NCI-H82 treated with DMSO at 0.1 percent for 48 hours (cell line): ENCODE measurements at regions not wholly inside any gene's neighbourhood (a gene's known extent, or its start where the extent isn't known, plus 50 kb on each side); places are given as distances from the start of the nearest gene placed in this dataset.
"Not testable (repeated sequence)": the region's sequence is repeated elsewhere in the genome, so short reads cannot be mapped to it uniquely, and the experiment has no call there.

Experiments
- DNase-seq: peaks from one replicate; lab custom pipeline; 2025; ENCODE audit not compliant: unreplicated experiment; lab: John Stamatoyannopoulos, UW

- not testable (repeated sequence) for DNase-seq
Measured at GRCh38 chr9:81811688-81812087, 116.5 kb upstream of the SPATA31D4 start.

- no peak for DNase-seq
Measured at GRCh38 chr9:81814401-81814793, 113.8 kb upstream of the SPATA31D4 start.

GRCh38 chr9:81814794-81815464 is 113.3 kb upstream of the SPATA31D4 start:
- DNase-seq, result peak; percentile 76

DNA sequence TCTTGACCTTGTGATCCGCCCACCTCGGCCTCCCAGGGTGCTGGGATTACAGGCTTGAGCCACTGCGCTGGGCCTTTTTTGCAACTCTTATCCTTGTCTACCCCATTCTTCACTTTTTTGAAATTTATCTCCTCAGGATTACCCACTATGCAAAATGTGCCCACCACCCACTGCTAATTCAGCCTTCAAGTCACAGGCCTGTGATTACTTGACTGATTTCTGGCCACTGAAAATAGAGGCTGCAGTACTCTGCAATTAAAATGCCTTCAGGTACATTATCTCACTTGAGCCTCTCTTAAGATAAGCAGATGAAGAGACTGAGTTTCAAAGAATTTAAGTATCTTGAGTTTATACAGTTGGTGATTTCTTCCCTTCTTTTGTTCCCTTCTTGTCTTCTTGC is 112.4 kb upstream of the SPATA31D4 start:
- no peak for DNase-seq

DNA sequence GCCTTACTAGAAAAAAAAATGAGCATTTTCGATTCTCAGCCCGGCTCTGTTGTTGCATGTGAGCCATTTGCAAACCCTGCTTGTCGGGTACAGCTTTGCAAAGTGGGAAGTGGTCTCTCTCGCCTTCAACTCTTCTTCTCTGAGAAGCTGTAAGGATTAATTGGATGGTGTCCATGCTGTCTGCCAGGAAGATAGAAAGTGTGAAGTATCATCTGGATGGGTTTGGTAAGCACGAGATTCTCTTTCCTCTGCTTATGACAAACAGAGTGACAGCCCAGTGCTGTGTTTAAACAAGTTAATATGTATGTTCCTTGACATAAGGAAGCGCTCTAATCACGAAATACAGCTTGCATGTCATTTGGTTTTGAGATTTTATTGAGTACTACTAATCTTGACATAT is 109.1 kb upstream of the SPATA31D4 start:
- no peak for DNase-seq

GRCh38 chr9:81819859-81820546 is 108.2 kb upstream of the SPATA31D4 start:
- DNase-seq, result no peak

DNA sequence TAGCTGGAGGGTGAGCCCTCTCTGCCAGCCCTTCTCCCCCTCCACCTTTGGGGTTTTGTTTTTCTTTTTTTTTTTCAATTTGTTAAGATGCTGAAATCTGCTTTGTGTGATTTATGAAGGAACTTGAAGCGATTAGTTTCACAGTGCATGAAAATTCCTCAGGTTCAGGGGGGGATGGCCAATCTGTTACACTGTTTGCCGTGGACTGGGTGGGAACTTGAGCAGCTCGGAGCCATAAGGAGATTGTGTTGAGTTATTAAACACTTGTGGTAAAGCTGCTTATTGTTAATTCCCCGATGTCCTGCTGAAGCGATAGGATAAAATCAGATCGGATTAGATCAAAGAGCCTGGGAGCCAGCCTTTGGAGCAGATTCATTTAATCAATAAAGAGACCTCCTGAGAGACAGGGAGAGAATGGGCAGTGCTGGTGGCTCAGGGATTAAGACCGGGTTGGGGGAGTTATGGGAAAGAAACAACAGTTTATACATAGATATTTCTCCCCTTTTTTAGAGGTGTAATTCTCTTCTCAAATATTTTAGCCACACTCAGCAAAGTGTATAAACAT is 105.8 kb upstream of the SPATA31D4 start:
- DNase-seq, result peak; percentile 100

- DNase-seq, result peak; percentile 7
Measured at GRCh38 chr9:81822967-81823366, 105.3 kb upstream of the SPATA31D4 start.

- peak; percentile 41 for DNase-seq
Measured at GRCh38 chr9:81823672-81824554, 104.3 kb upstream of the SPATA31D4 start.

DNA sequence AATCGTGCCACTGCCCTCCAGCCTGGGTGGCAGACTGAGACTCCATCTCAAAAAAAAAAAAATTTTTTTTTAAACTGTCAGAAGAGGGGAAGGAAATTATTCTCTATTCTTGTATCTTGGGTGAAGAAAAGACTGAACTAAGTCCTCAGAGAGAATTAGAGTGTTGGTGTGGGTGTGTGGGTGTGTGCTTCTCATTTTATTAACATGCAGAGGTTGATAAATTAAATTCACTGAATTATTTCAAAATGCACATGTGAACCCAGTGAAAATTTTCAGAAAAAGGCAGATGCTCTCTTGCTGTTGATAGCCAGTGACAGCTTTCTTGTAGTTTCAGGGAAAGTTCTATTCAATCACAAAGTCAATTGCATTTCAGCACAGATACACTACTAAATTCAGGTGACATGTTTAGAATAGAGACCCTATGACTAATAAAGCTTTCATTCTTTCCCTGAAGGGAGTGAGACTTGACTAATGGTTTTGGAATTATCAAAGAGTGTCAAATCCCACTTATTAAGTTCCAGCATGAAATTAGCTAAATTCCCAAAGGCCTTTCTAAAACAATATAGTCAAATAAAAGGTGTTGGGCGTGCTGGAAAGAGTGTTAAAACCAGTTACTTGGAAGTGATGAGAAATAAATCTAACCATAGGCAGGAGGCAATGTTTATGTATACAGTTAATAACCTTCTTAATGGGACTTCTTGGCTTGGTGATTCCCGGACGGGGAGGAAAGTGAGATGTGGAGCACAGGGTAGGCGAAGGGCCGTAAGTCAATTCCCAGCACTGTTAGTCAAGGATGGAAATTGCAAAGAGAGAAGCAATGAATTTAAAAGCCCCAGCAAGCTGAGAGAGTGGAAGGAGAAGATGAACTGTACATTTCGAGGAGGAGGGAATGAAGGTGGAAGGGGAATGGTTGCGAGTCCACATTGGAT is 103.2 kb upstream of the SPATA31D4 start:
- DNase-seq, result no peak

DNA sequence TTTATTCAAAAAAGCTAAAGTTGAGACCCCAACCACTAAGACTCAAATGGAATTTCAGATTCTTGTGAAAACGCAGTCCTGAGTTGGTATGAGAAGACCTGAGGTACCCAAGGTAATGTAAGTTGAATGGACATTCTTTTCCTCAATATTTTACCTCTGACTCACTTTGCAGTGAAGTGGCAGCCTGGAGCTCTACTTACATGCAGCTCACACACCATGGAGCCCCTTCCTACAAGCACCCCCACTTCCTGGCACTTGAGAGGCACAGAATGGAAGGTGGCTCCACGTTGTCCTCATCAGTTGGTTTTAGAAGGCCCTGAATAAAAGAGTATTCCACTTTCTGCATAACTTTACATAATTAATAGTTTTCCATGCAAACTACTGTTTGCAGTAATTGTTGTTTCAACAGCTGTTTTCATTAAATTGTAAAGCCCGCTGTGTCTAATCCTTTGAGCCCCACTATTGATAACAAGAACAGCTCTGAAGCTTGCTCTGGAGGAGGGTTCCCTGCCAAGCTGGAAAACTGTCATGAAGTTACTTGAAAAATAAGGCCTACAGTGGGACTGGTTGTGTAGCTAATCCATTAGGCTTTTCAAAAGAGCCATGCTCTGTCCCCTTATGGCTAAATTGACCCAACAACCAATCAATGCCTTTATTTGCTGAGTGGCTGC is 102.2 kb upstream of the SPATA31D4 start:
- no peak for DNase-seq

GRCh38 chr9:81826517-81826906 is 101.7 kb upstream of the SPATA31D4 start:
- no peak for DNase-seq

GRCh38 chr9:81827616-81828296 is 100.5 kb upstream of the SPATA31D4 start:
- no peak for DNase-seq

DNA sequence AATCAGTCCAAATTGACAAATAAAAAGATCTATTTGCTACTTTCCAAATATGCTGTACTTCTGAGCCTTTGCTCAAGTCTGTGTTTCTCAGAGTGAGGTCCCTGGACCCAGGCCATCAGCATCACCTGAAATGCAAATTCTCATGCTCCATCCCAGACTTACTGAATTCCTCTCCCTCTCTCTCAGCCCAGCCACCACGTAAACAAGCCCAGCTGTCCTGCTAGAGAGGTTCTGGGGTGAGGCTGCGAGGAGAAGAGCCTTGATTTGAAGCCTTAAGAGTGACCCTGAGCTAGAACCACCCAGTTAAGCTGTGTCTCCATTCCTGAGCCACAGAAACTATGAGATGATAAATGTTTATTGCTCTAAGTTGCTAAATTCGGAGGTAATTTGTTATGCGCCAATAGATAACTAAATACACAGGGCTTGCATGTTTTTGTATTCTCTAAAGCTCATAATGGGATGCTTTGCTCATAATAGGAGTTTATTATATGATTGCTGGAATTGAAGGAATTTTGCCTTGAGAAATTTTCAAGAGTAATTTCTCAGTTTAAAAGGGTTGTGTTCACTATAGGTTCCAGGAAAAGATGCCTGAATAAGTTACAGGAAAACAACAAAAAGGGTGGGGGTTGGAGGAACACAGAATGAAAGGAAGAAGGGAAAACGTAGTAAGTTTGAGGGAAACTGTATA is 98.9 kb upstream of the SPATA31D4 start:
- no peak for DNase-seq

- DNase-seq, result not testable (repeated sequence)
Measured at GRCh38 chr9:81830431-81830830, 97.8 kb upstream of the SPATA31D4 start.

DNA sequence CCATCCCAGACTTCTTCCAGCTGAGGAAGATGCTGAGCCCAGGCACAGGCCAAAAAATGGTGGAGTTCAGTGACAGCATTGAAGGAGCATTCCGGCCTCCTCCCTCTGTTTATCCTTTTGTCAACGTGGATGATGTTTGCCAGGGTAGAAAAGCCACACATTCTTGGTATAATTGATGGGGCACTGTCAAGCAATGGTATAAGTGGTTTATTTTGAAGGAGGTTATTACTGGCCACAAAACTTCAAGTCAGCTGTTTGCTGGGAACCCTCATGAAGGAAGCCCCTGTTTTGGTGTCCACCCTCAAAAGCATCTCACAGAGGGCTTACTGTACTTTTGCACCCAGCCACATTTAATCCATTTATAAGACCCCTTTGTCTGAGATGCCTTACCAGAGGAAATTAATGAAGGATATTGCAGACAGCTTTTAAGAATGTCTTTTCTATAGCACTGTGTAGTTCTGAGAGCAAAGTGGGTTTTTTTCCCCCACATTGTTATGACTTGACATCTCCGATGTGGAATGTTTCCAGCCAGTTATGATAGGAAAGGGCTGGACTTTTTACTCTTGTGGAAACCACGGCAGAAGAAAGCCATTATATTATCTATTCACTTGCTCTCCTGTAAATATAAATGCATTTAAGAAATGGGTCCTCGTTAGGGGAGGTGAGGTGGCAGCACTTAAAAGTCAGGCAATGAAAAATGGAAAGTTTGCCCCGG is 95.5 kb upstream of the SPATA31D4 start:
- DNase-seq, result no peak

DNA sequence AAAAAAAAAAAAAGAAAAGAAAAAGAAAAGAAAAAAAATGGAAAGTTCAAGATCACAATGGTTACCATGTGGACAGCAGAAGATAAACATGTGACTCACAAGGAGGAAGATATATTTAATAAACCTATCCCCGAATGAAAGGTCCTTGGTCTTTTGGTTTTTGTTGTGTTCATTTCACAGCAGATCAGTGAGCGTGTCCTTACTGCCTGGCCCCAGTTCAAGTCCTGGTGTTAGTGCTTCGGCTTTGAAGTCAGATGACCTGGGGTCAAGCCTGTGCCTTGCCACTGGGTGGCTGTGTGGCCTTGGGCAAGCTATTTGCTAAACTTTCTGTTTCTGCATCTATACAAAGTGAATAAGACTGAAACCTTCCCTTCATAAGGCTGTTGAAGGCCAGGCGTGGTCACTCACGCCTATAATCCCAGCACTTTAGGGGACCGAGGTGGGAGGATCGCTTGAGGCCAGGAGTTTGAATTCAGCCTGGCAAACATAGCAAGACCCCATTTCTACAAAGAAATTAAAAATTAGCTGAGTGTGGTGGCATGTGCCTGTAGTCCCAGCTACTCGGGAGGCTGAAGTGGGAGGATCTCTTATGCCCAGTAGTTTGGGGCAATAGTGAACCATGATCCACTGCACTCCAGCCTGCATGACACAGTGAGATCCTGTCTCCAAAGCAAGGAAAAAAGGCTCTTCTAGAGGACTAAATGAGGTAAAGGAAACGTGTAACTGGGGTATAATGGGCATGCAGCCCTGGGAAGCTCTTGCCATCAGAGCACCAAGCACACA is 94.5 kb upstream of the SPATA31D4 start:
- no peak for DNase-seq
